GM21717 (cell line): ENCODE measurements at regions not wholly inside any gene's neighbourhood (a gene's known extent, or its start where the extent isn't known, plus 50 kb on each side); places are given as distances from the start of the nearest gene placed in this dataset.
"Not testable (repeated sequence)": the region's sequence is repeated elsewhere in the genome, so short reads cannot be mapped to it uniquely, and the experiment has no call there.

Experiments used
- ATAC-seq: cut with Tn5 transposase; IDR thresholded peaks from one replicate; pipeline ENCODE4 v1.9.1; 2021; ENCODE audit warnings: mild to moderate bottlenecking, moderate library complexity; ENCODE audit not compliant: unreplicated experiment

DNA sequence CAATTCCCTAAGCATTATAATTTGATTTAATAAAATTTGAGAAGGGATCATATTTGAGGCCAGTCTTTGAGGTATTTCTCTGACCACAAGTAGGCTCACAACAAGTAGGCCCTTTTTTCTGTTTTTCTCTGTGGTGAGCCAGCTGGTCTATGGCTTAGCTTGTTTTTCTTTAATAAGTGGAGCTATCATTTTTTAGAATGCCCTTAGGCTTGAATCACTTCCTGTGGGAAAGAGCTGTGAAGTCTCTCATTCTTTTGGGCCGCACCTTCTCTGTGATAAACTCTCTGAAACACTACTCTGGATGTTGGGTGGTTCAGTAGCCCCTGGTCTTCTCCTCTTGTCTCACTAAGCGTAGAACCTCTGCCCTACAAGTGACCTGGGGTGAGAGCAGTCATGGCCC lies 235.9 kb downstream of the SUCLG1 start:
- no peak for ATAC-seq

DNA sequence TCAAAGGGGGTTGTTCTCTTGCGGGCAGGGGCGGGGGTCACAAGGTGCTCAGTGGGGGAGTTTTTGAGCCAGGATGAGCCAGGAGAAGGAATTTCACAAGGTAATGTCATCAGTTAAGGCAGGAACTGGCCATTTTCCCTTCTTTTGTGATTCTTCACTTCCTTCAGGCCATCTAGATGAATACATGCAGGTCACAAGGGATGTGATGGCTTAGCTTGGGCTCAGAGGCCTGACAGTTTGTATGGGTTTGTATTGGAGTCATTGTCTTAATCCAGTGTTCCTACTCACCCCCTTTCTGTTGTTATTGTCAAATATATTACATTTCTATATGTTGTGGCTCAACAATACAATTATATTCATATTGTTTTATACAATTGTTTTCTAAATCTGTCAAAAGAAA lies 238.0 kb downstream of the SUCLG1 start:
- ATAC-seq, result not testable (repeated sequence)

GRCh38 chr2:84217456-84217855 lies 241.6 kb downstream of the SUCLG1 start:
- ATAC-seq, result no peak

DNA sequence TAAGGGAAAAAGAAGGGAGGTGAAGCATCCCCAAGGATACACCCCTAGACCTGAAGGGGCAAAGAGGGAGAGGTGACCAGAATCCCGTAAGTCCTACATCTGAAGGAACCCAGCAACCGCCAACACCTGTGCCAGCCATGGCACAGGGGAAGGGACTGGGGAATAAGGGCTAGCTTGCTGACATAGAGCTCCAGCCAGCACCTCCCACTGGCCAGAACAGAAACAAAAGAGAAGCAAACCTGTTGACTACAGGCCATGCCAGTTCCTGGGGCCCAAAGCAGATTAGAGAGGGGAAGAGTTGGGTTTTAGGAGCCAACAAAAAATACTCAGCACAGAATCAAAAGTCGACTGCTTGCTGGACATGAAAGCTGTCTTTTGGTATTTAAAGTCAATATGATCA lies 244.6 kb downstream of the SUCLG1 start:
- no peak for ATAC-seq

DNA sequence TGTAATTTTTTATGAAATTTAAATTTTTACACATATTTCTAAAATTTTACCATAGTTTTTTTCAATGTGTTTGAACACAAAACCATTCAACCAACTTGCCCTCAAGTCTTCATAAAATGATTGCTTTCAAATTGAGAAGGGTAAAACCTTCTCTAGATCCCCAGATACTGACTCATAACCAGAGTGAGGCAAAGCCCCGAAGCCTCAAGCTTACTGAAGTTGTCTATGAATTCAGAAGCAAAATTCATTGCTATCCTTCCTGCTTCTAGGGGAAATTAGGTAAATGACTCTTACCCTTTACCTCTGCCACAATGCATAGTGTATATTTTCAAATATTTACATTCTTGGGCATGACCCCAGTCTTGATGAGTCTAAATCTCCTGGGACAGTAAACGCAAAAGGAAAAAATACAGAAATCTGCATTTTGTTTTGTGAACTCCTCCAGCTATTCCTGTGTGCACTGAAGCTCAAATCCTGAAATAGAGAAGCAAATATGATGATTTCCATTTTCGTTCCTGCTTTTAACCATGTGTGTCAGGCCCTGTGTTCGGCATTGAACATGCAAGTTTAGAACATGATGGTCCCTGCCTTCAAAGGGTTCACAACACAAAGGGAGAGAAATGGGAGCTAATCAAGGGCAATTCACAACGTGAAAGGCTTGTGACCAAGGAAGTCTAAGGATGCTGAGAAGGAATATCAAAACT lies 246.3 kb downstream of the SUCLG1 start:
- ATAC-seq, result peak; percentile 76

GRCh38 chr2:84209941-84210340 lies 249.1 kb downstream of the SUCLG1 start:
- no peak for ATAC-seq

- no peak for ATAC-seq
Measured at GRCh38 chr2:84204995-84205394, 254.1 kb downstream of the SUCLG1 start.

GRCh38 chr2:84202166-84202565 lies 256.9 kb downstream of the SUCLG1 start:
- no peak for ATAC-seq

DNA sequence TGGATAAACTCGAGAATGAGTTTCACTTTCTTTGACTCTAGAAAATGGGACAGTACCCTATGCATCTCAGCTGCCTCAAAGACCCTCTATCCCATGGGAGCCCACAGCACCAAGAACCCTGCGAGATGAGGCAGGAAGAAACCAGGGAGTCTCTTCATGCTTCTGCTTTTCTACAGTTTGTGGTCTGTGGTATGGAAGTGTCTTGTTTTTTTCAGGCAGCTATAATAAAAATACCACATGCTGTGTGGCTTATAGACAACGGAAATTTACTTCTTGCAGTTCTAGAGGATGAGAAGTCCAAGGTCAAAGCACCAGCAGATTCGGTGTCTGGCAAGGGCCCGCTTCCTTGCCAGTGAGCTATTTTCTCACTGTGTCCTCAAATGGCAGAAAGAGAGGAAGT lies 257.9 kb downstream of the SUCLG1 start:
- no peak for ATAC-seq

- ATAC-seq, result no peak
Measured at GRCh38 chr2:84197901-84198300, 261.2 kb downstream of the SUCLG1 start.

- ATAC-seq, result no peak
Measured at GRCh38 chr2:84194949-84195644, 264.0 kb downstream of the SUCLG1 start.

DNA sequence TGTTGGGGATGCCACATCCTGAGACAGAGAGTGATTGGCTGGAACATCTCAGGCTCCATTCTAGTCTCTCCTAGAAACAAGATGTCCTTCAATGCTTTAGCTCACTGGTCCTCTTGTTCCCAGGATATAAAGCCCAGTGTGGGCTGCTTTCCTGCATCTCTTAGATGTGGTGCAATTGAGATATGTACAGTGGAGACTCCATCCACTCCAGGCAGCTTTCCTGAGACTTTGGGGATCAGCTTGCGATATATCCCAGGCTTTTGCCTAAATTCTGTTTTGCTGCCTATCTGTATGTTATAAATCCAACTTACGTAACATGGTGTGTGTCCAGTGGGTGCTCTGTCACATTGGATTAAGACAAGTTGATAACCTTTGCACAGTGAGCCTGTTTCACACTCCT lies 264.9 kb downstream of the SUCLG1 start:
- ATAC-seq, result no peak

GRCh38 chr2:84187258-84187657 lies 271.8 kb downstream of the SUCLG1 start:
- ATAC-seq, result no peak

DNA sequence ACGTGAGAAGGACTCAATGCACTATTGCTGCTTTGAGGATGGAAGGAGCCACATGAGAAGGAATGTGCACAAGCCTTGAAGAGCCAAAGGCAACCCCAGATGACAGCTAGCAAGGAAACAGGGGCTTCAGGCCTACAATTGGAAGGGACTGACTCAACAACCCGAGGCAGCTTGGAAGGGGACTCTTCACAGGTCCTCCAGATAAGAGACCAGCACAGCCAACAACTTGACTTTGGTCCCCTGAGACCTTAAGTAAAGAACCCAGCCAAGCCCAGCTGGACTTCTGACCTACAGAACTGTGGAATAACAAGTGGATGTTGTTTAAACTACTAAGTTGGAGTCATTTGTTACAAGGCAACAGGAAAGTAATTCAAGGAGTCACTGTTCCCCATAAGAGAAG lies 277.2 kb downstream of the SUCLG1 start:
- ATAC-seq, result no peak

DNA sequence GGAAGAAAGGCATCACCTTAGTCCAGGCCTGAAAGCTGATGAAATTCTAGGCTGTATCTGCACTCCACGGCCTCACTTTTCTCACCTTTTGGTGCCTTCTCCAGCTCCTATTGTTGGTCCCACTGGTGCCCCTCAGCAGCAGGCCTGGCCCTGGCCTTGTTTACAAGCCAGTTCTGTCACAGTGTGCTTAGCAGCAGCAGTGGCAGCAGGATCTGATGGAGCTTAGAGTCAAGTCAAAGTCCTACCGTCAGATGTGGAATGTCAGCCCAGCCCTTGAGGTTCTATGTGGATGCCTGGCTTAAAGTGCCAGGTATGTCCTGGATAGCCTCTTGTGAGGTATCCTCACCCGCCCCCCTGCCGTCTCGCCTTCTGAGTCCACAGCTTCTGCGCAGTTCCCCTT lies 281.3 kb downstream of the SUCLG1 start:
- no peak for ATAC-seq

GRCh38 chr2:84175970-84176369 lies 283.1 kb downstream of the SUCLG1 start:
- ATAC-seq, result no peak

DNA sequence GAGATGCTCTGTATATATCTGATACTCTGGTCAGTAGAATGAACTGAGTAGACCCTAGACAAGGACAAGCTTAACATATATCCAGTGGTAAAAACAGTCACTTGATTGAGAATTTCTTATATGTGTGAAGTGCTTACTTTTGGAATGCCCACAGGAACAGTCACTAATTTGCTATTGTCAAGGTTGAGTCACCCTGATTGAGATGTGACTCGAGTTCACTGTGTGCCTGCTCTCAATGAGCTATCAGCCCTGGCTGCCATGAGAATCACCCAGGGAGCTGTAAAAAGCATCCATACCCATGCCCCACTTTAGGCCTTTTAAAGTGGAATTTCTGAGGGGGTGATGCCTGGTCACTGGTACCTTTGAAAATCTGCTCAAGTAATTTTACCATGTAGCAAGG lies 283.7 kb downstream of the SUCLG1 start:
- ATAC-seq, result no peak

GRCh38 chr2:84173041-84173440 lies 286.0 kb downstream of the SUCLG1 start:
- ATAC-seq, result no peak

DNA sequence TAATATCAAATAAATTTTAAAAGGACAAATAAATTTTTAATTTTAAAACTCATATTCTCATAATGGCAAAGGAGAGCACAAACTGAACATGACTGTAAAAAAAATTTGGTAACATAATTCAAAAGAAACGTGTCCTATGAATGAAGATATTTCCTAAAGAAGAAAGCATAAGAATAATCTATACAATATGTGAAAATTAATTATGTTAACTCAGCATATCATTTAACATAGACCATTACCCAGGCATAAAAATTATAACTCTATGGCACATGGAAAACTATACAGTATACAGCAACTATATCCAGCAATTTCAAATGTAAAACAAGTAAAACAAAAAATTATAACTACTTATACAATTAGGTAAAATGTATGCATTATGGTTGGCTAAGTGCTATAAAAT lies 288.1 kb downstream of the SUCLG1 start:
- no peak for ATAC-seq

- no peak for ATAC-seq
Measured at GRCh38 chr2:84169871-84170270, 289.2 kb downstream of the SUCLG1 start.

DNA sequence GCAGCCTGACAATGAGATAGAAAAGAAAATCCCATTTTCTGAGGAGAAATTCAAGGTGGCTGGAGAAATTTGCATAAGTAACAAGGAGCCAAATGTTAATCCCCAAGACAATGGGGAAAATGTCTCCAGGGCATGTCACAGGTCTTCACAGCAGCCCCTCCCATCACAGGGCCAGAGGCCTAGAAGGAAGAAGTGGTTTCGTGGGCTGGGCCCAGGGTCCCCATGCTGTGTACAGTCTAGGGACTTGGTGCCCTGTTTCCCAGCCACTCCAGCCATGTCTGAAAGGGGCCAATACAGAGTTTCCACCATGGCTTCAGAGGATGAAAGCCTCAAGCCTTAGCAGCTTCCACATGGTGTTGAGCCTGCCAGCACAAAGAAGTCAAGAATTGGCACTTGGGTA lies 290.5 kb downstream of the SUCLG1 start:
- not testable (repeated sequence) for ATAC-seq

DNA sequence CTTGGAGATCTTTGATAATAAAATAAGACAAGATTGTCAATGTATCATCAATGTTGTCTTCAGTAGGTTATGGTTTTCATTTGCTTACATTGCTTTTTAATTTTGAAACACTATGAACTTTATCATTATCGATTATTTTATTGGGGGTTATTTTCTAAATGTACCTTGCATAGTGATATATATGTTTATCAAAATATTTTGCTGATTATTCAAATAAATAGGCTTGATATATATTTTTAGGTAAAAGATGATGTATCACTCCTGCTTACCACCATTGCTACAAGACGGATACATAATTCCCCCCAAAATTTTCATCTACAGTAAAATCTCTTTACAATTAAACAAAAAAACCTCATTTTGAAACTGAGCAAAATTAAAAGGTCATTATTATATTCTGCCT lies 293.8 kb downstream of the SUCLG1 start:
- ATAC-seq, result no peak

DNA sequence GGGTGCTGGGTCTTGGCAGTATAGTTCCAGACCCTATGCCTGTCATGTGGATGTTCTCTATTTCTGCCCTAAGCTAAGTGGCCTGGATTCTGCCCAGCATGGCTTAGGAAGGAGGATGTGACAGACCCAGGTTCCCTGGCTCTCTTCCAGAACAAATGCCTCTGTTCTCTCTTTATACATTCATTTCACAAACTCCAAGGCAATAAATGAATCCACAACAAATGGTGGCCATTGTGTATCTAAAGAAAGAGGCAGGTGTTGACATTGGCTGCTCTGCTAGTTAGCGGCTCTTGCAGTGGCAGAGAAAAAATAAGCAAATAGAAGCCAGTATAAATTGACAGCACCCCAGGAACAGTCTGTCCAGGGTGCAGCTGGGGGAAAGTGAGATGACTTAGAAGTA lies 298.6 kb downstream of the SUCLG1 start:
- no peak for ATAC-seq
